ENCODE measurements at regions not wholly inside any gene's neighbourhood (a gene's known extent, or its start where the extent isn't known, plus 50 kb on each side); places are given as distances from the start of the nearest gene placed in this dataset.

DNA sequence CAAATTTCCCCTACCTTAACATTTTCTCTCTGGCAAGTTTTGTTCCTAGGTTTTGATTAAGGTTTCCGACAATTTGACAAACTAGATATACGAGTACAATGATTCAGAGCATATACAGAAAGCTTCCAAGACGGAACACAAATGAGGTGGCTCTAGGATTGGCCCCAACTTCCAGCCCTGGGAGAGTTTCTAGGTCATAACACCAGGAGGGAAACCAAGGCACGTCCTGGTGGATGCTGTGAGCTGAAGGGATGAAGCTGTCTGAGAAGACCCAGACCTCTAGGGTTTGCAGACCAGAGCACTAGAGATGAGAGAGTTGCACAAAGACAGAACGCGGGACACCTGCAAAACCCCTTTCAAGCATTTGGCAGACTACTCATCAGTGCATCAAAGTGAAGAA, 51.5 kb upstream of the CAND1 start:
- TF ChIP-seq EZH2 (IDR thresholded peaks at IDR 0.05) (no peak), POLR2AphosphoS5 (IDR thresholded peaks at IDR 0.05; ENCODE audit: borderline replicate concordance, low read depth, low read length) (no peak)

Data from SK-N-MC (cell line).